OCI-LY1 (cell line): ENCODE measurements at regions not wholly inside any gene's neighbourhood (a gene's known extent, or its start where the extent isn't known, plus 50 kb on each side); places are given as distances from the start of the nearest gene placed in this dataset.

Experiments used
- H2AFZ ChIP-seq: fragments of 200-600 bp; sonication (generic), shearing (Covaris generic); 2 replicates; pipeline ENCODE4 v1.6.0; 2014; ENCODE audit warnings: antibody characterized with exemption, mild to moderate bottlenecking, low read length
- H3F3A ChIP-seq: fragments of 200-600 bp; sonication (generic), shearing (Covaris generic); 2 replicates; pipeline ENCODE4 v1.6.0; 2014; ENCODE audit warnings: mild to moderate bottlenecking, antibody characterized with exemption, low read length, moderate library complexity; ENCODE audit not compliant: insufficient read depth
- H3K27ac ChIP-seq: fragments of 200-600 bp; sonication (generic); 2 replicates; pipeline ENCODE4 v1.5.1; 2014; ENCODE audit warnings: low read length, mixed run types, mild to moderate bottlenecking, low read depth; ENCODE audit not compliant: poor library complexity, severe bottlenecking
- H3K27me3 ChIP-seq: fragments of 200-600 bp; sonication (generic); 2 replicates; pipeline ENCODE4 v1.6.0; 2014; ENCODE audit warnings: antibody characterized with exemption, mild to moderate bottlenecking, low read length, moderate library complexity; ENCODE audit not compliant: insufficient read depth
- H3K36me3 ChIP-seq: fragments of 200-600 bp; sonication (generic); 2 replicates; pipeline ENCODE4 v1.6.1; 2014; ENCODE audit warnings: mild to moderate bottlenecking, antibody characterized with exemption, low read length, moderate library complexity, mixed read lengths; ENCODE audit not compliant: insufficient read depth
- H3K4me1 ChIP-seq: fragments of 200-600 bp; sonication (generic); 2 replicates; pipeline ENCODE4 v1.5.1; 2014; ENCODE audit warnings: mild to moderate bottlenecking, low read length, moderate library complexity; ENCODE audit not compliant: insufficient read depth, severe bottlenecking
- H3K4me2 ChIP-seq: fragments of 200-600 bp; sonication (generic), shearing (Covaris generic); 2 replicates; pipeline ENCODE4 v1.6.1; 2014; ENCODE audit warnings: low read length
- H3K4me3 ChIP-seq: fragments of 200-600 bp; sonication (generic); 2 replicates; pipeline ENCODE4 v1.5.1; 2014; ENCODE audit warnings: low read length, low read depth, mild to moderate bottlenecking, mixed read lengths; ENCODE audit not compliant: poor library complexity, severe bottlenecking
- H3K79me2 ChIP-seq: fragments of 200-600 bp; shearing (Covaris generic); 2 replicates; pipeline ENCODE4 v1.6.1; 2016; ENCODE audit warnings: mixed run types, low read length, mixed read lengths; ENCODE audit not compliant: insufficient read depth
- H3K9ac ChIP-seq: fragments of 200-600 bp; sonication (generic), shearing (Covaris generic); 2 replicates; pipeline ENCODE4 v1.6.1; 2014; ENCODE audit warnings: mild to moderate bottlenecking, low read length, mixed read lengths
- H3K9me2 ChIP-seq: fragments of 200-600 bp; sonication (generic), shearing (Covaris generic); 2 replicates; pipeline ENCODE4 v1.6.1; 2014; ENCODE audit warnings: low read depth, mild to moderate bottlenecking, low read length, mixed read lengths
- H3K9me3 ChIP-seq: fragments of 200-600 bp; shearing (Covaris generic); 2 replicates; pipeline ENCODE4 v1.6.1; 2014; ENCODE audit warnings: low read length, mixed read lengths
- H4K20me1 ChIP-seq: fragments of 200-600 bp; sonication (generic), shearing (Covaris generic); 2 replicates; pipeline ENCODE4 v1.6.0; 2016; ENCODE audit warnings: mild to moderate bottlenecking, low read length; ENCODE audit not compliant: insufficient read depth
- EZH2 ChIP-seq: fragments of 200-600 bp; sonication (generic), shearing (Covaris generic); IDR thresholded peaks from 2 replicates; pipeline ENCODE4 v1.8.0; 2017; ENCODE audit warnings: borderline replicate concordance, mixed run types, mild to moderate bottlenecking, antibody characterized with exemption, low read length, moderate library complexity, mixed read lengths
- TF ChIP-seq, protein P1 (sequence below): fragments of 200-600 bp; sonication (generic), shearing (Covaris generic); IDR thresholded peaks from 2 replicates; pipeline ENCODE4 v1.5.1; 2017; ENCODE audit warnings: mild to moderate bottlenecking, antibody characterized with exemption, low read length, moderate library complexity, mixed read lengths

- H3K27me3 ChIP-seq, result no peaks in the 10 kb centered on the region
- no peaks in the 10 kb centered on the region for H3K79me2 ChIP-seq
- no peaks in the 10 kb centered on the region for H4K20me1 ChIP-seq
- no peaks in the 10 kb centered on the region for H3K9me3 ChIP-seq
- H3K9ac ChIP-seq, result no peak overlapping the region
- H3K4me2 ChIP-seq, result no peak overlapping the region
- H3K36me3 ChIP-seq, result no peaks in the 10 kb centered on the region
- no peaks in the 10 kb centered on the region for H3K4me1 ChIP-seq
- H3F3A ChIP-seq, result no peaks in the 10 kb centered on the region
- no peaks in the 10 kb centered on the region for H3K9me2 ChIP-seq
- no peak overlapping the region for H3K27ac ChIP-seq
- no peak overlapping the region for H3K4me3 ChIP-seq
- TF ChIP-seq EZH2, result no peak
- TF ChIP-seq, protein P1, sequence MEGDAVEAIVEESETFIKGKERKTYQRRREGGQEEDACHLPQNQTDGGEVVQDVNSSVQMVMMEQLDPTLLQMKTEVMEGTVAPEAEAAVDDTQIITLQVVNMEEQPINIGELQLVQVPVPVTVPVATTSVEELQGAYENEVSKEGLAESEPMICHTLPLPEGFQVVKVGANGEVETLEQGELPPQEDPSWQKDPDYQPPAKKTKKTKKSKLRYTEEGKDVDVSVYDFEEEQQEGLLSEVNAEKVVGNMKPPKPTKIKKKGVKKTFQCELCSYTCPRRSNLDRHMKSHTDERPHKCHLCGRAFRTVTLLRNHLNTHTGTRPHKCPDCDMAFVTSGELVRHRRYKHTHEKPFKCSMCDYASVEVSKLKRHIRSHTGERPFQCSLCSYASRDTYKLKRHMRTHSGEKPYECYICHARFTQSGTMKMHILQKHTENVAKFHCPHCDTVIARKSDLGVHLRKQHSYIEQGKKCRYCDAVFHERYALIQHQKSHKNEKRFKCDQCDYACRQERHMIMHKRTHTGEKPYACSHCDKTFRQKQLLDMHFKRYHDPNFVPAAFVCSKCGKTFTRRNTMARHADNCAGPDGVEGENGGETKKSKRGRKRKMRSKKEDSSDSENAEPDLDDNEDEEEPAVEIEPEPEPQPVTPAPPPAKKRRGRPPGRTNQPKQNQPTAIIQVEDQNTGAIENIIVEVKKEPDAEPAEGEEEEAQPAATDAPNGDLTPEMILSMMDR, result no peak
- no peak overlapping the region for H2AFZ ChIP-seq
These were observed 251.0 kb downstream of the AHR start for GRCh38 chr7:17549406-17549805.

GRCh38 chr7:17552373-17552772 lies 253.9 kb downstream of the AHR start:
- no peaks in the 10 kb centered on the region for H3K36me3 ChIP-seq

DNA sequence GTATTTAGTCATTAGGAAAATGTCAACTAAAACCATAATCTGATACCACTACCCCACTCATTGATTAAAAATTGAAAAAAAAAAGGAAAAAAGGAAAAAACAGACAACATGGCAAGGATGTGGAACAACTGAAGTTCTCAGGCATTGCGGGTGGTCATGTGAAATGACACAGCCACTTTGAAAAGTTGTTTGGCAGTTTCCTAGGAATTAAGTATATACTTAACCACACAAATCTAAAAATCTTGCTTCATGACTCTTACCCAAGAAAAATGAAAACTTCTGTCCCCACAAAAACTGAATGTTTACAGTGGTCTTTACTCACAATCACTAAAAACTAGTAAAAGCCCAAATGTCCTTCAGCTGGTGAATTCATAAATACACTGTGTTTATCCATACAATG lies 254.5 kb downstream of the AHR start:
- Histone ChIP-seq H3K4me2 (no peak overlapping the region), H3K79me2 (no peaks in the 10 kb centered on the region), H3K36me3 (no peaks in the 10 kb centered on the region), H3F3A (no peaks in the 10 kb centered on the region), H3K27ac (no peak overlapping the region), H3K9me3 (no peaks in the 10 kb centered on the region), H3K9me2 (no peaks in the 10 kb centered on the region), H4K20me1 (no peaks in the 10 kb centered on the region), H2AFZ (no peak overlapping the region), H3K4me1 (no peaks in the 10 kb centered on the region), H3K27me3 (no peaks in the 10 kb centered on the region), H3K9ac (no peak overlapping the region), H3K4me3 (no peak overlapping the region)
- TF ChIP-seq, protein P1, result no peak
- no peak for TF ChIP-seq EZH2

More at GRCh38 chr7:17552373-17552772, 253.9 kb downstream of the AHR start:
- Histone ChIP-seq H3K4me2 (no peak overlapping the region), H3K9ac (no peak overlapping the region), H3K4me1 (no peaks in the 10 kb centered on the region), H3K4me3 (no peak overlapping the region), H3K27me3 (no peaks in the 10 kb centered on the region), H3K9me3 (no peaks in the 10 kb centered on the region), H3K79me2 (no peaks in the 10 kb centered on the region), H2AFZ (no peak overlapping the region), H3K9me2 (no peaks in the 10 kb centered on the region), H3F3A (no peaks in the 10 kb centered on the region), H4K20me1 (no peaks in the 10 kb centered on the region), H3K27ac (no peak overlapping the region)
- TF ChIP-seq EZH2, result no peak
- TF ChIP-seq, protein P1, result no peak
